ENCODE measurements at regions not wholly inside any gene's neighbourhood (a gene's known extent, or its start where the extent isn't known, plus 50 kb on each side); places are given as distances from the start of the nearest gene placed in this dataset.

DNA sequence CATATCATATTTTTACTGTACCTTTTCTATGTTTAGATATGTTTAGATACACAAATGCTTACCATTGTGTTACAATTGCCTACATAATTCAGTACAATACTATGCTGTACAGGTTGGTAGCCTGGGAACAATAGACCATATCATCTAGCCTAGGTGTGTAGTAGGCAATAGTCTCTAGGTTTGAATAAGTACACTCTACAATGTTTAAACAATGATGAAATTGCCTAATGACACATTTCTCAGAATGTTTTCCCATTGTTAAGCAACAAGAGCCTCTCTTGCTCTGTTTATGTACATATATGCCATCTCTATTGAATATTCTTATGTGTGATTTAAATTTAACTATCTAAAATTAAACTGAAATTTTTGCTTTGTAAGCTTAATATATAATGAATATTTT, 209.6 kb upstream of the ST8SIA4 start:
- TF ChIP-seq POLR2A (IDR thresholded peaks at IDR 0.05): no peak
- TF ChIP-seq, protein P1, sequence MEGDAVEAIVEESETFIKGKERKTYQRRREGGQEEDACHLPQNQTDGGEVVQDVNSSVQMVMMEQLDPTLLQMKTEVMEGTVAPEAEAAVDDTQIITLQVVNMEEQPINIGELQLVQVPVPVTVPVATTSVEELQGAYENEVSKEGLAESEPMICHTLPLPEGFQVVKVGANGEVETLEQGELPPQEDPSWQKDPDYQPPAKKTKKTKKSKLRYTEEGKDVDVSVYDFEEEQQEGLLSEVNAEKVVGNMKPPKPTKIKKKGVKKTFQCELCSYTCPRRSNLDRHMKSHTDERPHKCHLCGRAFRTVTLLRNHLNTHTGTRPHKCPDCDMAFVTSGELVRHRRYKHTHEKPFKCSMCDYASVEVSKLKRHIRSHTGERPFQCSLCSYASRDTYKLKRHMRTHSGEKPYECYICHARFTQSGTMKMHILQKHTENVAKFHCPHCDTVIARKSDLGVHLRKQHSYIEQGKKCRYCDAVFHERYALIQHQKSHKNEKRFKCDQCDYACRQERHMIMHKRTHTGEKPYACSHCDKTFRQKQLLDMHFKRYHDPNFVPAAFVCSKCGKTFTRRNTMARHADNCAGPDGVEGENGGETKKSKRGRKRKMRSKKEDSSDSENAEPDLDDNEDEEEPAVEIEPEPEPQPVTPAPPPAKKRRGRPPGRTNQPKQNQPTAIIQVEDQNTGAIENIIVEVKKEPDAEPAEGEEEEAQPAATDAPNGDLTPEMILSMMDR (IDR thresholded peaks at IDR 0.05): no peak
